ENCODE measurements at regions not wholly inside any gene's neighbourhood (a gene's known extent, or its start where the extent isn't known, plus 50 kb on each side); places are given as distances from the start of the nearest gene placed in this dataset.

GRCh38 chr16:5509336-5509735, 411.7 kb upstream of the EEF2KMT start:
- TF ChIP-seq EZH2 (IDR thresholded peaks at IDR 0.05; ENCODE audit: insufficient read depth, poor library complexity, severe bottlenecking), result no peak
- TF ChIP-seq EZH2phosphoT487 (IDR thresholded peaks at IDR 0.05; ENCODE audit: insufficient read depth, low read depth), result no peak

All from GM23248 (cell line).